ENCODE measurements at regions not wholly inside any gene's neighbourhood (a gene's known extent, or its start where the extent isn't known, plus 50 kb on each side); places are given as distances from the start of the nearest gene placed in this dataset.

DNA sequence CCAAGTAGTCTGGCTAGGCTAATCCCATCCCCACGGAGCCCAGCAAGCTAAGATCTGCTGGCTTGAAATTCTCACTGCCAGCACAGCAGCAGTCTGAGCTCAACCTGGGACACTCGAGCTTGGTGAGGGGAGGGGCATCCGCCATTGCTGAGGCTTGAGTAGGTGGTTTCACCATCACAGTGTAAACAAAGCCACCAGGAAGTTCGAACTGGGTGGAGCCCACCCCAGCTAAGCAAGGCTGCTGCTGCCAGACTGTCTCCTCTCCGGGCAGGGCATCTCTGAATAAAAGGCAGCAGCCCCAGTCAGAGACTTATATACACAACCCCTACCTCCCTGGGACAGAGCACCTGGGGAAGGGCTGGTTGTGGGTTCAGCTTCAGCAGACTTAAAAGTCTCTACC lies 639.6 kb downstream of the IQCM start:
- DNase-seq, result no peak
- peaks cover 26% of the 10 kb centered on the region for H3K9me3 Mint-ChIP-seq
- H3K4me3 Mint-ChIP-seq, result no peak overlapping the region
- H3K4me1 Mint-ChIP-seq, result no peaks in the 10 kb centered on the region
- no peaks in the 10 kb centered on the region for H3K27me3 Mint-ChIP-seq (ENCODE audit: low read depth, poor library complexity)
- no peaks in the 10 kb centered on the region for H3K36me3 Mint-ChIP-seq (ENCODE audit: low read depth)
- H3K27ac Mint-ChIP-seq, result no peak overlapping the region
- TF ChIP-seq, protein P1, sequence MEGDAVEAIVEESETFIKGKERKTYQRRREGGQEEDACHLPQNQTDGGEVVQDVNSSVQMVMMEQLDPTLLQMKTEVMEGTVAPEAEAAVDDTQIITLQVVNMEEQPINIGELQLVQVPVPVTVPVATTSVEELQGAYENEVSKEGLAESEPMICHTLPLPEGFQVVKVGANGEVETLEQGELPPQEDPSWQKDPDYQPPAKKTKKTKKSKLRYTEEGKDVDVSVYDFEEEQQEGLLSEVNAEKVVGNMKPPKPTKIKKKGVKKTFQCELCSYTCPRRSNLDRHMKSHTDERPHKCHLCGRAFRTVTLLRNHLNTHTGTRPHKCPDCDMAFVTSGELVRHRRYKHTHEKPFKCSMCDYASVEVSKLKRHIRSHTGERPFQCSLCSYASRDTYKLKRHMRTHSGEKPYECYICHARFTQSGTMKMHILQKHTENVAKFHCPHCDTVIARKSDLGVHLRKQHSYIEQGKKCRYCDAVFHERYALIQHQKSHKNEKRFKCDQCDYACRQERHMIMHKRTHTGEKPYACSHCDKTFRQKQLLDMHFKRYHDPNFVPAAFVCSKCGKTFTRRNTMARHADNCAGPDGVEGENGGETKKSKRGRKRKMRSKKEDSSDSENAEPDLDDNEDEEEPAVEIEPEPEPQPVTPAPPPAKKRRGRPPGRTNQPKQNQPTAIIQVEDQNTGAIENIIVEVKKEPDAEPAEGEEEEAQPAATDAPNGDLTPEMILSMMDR (IDR thresholded peaks at IDR 0.05), result no peak

DNA sequence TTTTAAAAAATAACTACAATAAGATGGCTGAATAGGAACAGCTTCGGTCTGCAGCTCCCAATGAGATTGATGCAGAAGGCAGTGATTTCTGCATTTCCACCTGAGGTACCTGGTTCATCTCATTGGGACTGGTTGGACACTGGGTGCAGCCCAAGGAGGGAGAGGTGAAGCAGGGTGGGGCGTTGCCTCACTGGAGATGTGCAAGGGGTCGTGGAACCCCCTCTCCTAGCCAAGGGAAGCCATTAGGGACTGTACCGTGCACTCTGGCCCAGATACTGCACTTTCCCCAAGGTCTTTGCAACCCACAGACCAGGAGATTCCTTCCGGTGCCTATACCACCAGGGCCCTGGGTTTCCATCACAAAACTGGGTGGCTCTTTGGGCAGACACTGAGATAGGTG lies 640.1 kb downstream of the IQCM start:
- TF ChIP-seq, protein P1 (IDR thresholded peaks at IDR 0.05), result no peak
- H3K27ac Mint-ChIP-seq, result no peak overlapping the region
- DNase-seq, result no peak
- no peaks in the 10 kb centered on the region for H3K4me1 Mint-ChIP-seq
- no peak overlapping the region for H3K4me3 Mint-ChIP-seq
- peaks cover 26% of the 10 kb centered on the region for H3K9me3 Mint-ChIP-seq
- H3K27me3 Mint-ChIP-seq (ENCODE audit: low read depth, poor library complexity), result no peaks in the 10 kb centered on the region
- no peaks in the 10 kb centered on the region for H3K36me3 Mint-ChIP-seq (ENCODE audit: low read depth)

DNA sequence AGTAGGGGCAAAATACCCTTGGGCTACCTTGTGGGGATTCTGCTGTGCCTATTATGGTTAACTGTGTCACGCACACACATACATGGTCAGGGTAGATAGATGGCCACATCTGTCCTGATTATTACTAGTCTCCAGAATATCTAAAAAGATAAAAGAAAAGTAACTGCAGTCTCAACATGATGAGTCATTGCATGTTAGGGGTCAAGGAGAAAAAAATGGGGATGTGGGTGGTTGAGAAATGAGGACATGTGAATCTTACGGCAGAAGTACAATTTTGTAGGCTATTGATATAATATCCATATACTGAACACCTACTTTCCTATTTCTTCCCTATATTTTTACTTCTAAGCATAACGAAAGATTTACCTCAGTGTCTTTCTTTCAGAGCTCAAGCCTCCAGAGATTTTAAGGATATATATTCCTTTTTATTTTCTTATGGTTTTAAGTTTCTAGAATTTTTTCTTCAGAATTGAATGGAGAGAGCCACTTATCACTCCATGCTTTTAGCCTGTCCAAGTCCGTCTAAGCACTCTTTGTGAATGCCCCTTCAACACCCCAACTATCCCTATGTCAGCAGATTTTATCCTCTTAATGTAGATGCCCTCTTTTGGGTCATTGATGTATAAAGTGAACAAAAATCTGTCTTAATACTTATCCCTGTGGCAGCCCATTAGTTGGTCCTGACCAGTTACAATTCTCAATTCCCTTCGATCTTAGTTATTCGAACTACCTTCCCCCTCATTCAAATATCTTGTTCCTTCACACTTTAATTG lies 642.2 kb downstream of the IQCM start:
- H3K4me3 Mint-ChIP-seq, result no peak overlapping the region

DNA sequence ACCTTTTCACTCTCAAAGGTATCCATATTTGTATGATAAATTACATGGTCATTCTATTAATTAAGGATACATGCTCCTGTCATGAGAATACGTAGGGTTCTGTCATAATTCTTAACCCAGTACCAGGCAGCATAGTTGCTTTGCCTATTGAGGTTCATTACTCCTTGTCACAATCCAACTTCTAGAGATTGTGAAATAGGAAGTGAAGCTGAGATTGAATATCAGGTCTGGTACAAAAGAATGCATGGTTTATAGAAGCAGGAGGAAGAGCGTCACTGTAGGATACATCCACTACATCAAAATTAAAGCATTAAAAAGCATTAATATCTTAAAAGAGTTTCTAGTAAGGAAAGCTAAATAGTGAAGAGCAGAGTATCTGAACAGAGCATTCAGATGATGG lies 647.0 kb downstream of the IQCM start:
- Mint-ChIP-seq H3K9me3 (no peaks in the 10 kb centered on the region), H3K4me3 (no peak overlapping the region), H3K4me1 (no peaks in the 10 kb centered on the region), H3K27ac (no peak overlapping the region), H3K36me3 (ENCODE audit: low read depth) (no peaks in the 10 kb centered on the region), H3K27me3 (ENCODE audit: low read depth, poor library complexity) (peaks cover 4% of the 10 kb centered on the region)
- DNase-seq, result no peak
- TF ChIP-seq, protein P1 (IDR thresholded peaks at IDR 0.05), result no peak

More for the DNA sequence above, 642.2 kb downstream of the IQCM start:
- Mint-ChIP-seq H3K36me3 (ENCODE audit: low read depth) (no peaks in the 10 kb centered on the region), H3K27me3 (ENCODE audit: low read depth, poor library complexity) (no peaks in the 10 kb centered on the region), H3K9me3 (peaks cover 11% of the 10 kb centered on the region), H3K27ac (no peak overlapping the region), H3K4me1 (no peaks in the 10 kb centered on the region)
- TF ChIP-seq, protein P1 (IDR thresholded peaks at IDR 0.05), result no peak
- DNase-seq, result no peak

DNA sequence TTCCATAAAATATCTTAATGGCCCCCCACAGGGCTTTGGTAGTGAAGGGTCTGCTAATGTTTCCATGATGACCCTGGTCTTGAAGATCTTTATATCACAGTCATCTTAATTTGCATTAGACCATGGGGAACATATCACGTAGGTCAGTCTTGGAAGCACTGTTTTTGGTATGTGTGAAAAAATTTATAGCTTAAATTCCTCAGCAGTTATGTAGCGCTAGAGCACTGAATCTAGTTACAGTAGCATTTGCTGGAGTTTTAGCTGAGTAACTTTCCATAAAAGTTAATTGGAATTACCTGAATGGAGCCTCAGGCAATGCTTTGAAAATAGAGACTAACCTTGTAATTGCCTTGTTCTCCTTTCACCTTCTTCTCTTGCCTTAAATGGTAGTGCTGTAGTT lies 648.8 kb downstream of the IQCM start:
- H3K4me3 Mint-ChIP-seq, result no peak overlapping the region
- H3K27me3 Mint-ChIP-seq (ENCODE audit: low read depth, poor library complexity), result peaks cover 4% of the 10 kb centered on the region
- TF ChIP-seq, protein P1 (IDR thresholded peaks at IDR 0.05), result no peak
- DNase-seq, result no peak
- H3K9me3 Mint-ChIP-seq, result no peaks in the 10 kb centered on the region
- H3K36me3 Mint-ChIP-seq (ENCODE audit: low read depth), result no peaks in the 10 kb centered on the region
- H3K27ac Mint-ChIP-seq, result no peak overlapping the region
- no peaks in the 10 kb centered on the region for H3K4me1 Mint-ChIP-seq

DNA sequence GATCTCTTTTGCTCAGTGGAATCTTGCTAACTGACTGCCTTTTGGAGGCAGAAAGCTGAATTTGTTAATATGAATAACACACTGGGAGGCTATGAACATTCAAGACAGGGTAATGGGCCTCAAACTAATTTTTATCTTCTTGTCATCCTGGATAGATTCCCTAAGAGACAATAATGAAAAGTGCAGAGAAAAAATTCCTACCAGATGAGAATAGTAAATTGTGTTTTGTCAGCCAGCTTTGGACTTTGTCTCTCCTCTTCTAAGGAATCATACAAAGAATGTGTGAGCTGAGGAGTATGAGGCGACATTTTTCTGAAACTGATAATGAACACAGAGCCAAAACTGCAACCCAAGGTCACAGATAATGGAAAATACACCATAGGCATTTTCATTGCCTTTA lies 649.3 kb downstream of the IQCM start:
- TF ChIP-seq, protein P1 (IDR thresholded peaks at IDR 0.05), result no peak
- Mint-ChIP-seq H3K27ac (no peak overlapping the region), H3K9me3 (no peaks in the 10 kb centered on the region), H3K4me3 (no peak overlapping the region), H3K27me3 (ENCODE audit: low read depth, poor library complexity) (peaks cover 4% of the 10 kb centered on the region), H3K4me1 (no peaks in the 10 kb centered on the region), H3K36me3 (ENCODE audit: low read depth) (no peaks in the 10 kb centered on the region)
- DNase-seq, result no peak

Measured in nephron progenitor cell (in vitro differentiated cells).